ENCODE measurements at regions not wholly inside any gene's neighbourhood (a gene's known extent, or its start where the extent isn't known, plus 50 kb on each side); places are given as distances from the start of the nearest gene placed in this dataset.

DNA sequence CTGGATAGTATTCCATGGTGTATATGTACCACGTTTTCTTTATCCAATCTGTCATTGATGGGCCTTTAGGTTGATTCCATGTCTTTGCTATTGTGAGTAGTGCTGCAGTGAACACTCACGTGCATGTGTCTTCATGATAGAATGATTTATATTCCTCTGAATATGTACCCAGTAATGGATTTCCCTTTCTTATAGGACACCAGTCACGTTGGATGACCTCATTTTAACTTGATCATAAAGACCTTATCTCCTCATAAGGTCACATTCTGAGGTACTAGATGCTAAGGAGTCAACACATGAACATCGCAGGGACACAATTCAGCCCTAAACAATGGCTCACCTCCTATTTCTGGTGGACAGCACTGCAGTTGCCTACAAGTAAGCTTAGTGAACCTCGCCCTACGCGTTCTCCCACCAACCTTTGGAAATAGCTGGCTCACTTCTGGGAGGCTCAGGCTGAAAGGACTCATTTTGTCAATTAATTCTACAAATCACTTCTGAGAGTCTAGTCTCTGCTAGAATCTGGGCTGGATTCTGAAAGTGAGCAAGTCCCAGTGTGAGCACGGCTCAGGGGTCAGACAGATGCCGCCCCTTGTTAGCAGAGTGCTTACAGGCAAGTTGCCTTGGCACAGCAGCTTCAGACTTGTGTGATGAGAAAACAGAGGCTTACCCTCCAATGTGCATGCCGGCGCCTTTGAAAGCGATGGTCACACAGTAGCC lies 183.8 kb upstream of the GSC start:
- no peak for DNase-seq

GRCh38 chr14:94952097-94952496 lies 182.2 kb upstream of the GSC start:
- DNase-seq: no peak

- no peak for DNase-seq
These were observed 176.3 kb upstream of the GSC start for GRCh38 chr14:94946244-94946643.

DNA sequence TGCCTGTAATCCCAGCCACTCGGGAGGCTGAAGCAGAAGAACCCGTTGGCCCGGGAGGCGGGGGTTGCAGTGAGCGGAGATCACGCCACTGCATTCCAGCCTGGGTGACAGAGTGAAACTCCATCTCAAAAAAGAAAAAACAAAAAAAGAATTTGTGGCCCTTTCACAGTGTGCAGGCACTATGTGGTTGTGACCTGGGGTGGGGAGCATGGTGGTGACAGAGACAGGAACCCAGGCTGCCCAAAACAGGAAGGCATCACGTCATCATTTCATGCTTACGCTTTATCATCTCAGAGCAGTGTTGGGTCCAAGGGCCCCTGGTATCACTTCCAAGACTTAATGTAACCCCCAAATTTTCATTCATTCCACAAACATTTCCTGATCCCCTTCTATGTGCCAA lies 175.7 kb upstream of the GSC start:
- DNase-seq: no peak

DNA sequence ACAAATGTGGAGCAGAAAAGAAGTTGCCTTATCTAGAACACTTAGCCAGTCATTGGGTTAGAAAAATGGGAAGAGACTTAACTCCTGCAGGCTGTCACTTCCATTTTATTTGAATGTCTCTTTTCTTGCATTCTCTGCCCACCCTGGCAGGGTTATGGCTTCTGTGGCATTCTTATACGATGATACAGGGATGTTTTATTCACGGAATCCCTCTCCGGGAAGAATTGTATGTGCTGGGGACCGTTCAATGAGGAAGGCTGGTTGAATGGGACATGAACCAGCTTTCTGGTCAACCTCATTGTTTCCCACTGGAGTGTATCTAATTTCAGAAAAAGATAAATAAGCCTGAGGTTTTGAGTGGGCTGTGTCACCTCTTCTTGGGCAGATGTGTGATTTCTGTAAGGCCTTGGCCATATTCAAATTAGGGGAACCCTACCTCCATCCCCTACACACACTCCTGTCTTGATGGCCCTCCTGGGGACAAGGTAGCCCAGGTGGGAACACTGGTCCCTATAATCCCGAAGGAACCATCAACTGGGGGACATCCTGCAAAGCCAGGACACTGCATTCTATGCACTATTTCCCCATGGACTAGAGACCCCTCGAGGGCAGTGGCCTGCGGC lies 174.8 kb upstream of the GSC start:
- DNase-seq: no peak

DNA sequence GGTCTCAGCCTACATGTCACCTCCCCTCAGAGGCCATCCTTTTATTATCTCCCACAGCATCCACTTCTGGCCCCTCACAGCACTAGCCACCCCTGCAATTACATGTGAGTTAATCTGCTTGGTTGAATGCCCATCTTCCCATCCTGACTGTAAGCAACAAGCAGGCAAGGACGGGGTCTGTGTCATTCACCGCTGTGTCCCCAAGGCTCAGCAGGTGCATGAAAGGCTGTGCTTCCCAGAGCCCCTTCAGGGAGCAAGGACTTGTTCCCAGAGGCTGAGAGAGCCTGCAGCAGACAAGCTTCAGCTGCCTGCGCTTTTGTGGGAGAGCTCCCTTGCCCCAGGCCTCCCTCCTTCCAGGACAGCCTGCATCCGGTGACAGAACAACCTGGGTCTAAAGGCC lies 172.7 kb upstream of the GSC start:
- DNase-seq: no peak

GRCh38 chr14:94941311-94941710 lies 171.4 kb upstream of the GSC start:
- DNase-seq: no peak

GRCh38 chr14:94940263-94940993 lies 170.5 kb upstream of the GSC start:
- no peak for DNase-seq

- DNase-seq: no peak
These were observed 168.1 kb upstream of the GSC start for GRCh38 chr14:94938016-94938415.

DNA sequence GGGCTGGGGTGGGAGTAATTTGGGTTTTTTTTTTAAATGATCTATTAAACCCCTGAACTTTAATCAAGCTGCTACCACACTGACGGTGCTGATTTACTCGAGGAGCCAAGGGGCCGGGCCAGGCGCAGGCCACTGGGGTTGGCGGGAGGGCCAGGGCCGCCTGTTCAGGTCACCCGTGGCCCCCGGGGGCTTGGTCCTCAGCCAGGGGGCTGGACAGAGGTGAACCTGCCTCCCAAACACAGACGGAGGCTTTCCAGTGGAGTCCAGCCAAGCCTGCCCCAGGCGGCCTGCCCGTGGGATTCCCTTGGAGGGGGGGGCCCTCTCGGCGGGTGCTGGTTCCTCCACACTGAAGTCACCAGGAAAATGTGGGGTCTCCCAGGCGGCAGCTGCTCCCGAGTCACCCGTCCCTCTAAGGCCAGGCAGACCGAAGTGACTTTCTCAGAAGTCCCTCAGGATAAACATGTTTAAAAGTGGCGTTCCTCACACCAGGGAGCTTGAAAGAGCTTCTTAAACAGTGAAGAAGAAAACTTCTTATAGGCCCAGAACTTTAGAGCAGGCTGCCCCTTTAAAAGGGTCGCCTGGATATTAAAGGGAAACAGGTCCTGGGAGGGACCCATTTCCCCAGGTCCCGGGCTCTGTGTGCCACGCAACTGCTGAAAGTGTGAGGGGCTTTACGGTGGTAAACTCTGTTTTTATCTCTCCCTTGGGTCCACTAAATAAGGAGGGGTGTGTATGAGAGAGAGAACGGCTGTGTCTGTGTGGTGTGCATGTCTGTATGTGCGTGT lies 167.2 kb upstream of the GSC start:
- DNase-seq: peak; percentile 73

DNA sequence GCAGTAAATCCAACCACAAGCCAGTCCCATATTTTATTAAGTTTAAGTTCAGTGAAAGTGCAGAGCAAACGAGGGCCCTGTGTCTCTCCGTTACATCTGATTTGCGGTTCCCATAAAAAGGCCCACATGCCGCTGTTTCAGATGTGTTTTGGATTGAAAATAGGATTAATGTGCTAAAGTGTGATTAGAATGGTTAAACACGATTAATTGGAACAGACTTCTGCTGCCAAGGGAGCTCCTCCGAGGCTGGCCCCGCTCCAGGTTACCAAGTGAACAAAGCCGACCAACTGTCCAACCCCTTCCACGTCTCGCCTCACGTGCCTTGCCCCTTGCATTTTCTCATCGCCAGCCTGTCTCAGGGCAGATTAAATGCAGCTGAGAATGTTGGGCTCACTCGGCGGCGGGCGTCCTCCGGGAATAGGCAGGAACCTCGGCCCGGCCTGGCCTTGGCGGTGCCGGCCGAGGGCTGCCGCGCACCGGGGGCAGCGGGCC lies 166.5 kb upstream of the GSC start:
- DNase-seq: peak; percentile 90

DNA sequence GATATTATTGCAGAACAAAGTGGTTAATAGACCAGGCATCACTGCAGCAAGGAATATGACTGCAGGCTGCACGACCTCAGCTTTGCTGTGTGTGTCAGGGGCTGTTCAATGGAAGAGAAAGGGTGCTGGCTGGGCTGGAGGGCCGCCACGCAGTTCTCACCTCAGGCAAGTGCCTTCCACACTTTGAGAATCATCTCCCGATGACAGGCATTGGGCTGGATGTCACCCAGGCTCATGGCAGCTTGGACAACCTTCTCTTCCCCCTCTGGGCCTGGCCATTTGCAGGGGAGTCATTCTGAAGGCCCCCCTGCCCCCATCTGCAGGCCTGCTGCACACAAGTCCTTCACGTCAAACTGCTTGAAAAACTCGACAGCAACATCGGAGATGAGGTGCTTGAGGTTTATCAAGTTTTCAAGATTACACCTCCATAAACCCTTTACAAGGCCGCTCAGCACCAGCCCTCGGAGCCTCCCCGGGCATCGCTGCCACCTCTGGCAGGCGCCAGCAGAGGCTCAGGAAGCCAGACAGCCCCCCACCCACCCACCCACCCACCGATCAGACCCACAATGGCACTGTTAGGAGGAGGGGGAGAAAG lies 165.9 kb upstream of the GSC start:
- DNase-seq: no peak

- no peak for DNase-seq
These were observed 164.4 kb upstream of the GSC start for GRCh38 chr14:94934276-94934810.

GRCh38 chr14:94933486-94933885 lies 163.6 kb upstream of the GSC start:
- no peak for DNase-seq

DNA sequence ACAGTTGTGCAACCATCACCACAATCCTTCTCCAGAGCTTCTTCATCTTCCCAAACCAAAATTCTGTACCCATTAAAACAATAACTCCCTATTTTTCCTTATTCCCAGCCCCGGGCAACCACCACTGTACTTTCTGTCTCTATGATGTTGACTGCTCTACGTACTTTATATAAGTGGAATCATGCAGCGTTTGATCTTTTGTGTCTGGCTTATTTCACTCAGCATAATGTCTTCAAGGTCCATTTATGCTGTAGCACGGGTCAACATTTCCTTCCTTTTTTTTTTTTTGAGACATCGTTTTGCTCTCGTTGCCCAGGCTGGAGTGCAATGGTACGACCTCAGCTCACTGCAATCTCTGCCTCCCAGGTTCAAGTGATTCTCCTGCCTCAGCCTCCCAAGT lies 162.7 kb upstream of the GSC start:
- DNase-seq: no peak

GRCh38 chr14:94930690-94931089 lies 160.8 kb upstream of the GSC start:
- DNase-seq: no peak

- DNase-seq: no peak
These were observed 159.4 kb upstream of the GSC start for GRCh38 chr14:94929354-94929753.

GRCh38 chr14:94926176-94926575 lies 156.3 kb upstream of the GSC start:
- DNase-seq: no peak

DNA sequence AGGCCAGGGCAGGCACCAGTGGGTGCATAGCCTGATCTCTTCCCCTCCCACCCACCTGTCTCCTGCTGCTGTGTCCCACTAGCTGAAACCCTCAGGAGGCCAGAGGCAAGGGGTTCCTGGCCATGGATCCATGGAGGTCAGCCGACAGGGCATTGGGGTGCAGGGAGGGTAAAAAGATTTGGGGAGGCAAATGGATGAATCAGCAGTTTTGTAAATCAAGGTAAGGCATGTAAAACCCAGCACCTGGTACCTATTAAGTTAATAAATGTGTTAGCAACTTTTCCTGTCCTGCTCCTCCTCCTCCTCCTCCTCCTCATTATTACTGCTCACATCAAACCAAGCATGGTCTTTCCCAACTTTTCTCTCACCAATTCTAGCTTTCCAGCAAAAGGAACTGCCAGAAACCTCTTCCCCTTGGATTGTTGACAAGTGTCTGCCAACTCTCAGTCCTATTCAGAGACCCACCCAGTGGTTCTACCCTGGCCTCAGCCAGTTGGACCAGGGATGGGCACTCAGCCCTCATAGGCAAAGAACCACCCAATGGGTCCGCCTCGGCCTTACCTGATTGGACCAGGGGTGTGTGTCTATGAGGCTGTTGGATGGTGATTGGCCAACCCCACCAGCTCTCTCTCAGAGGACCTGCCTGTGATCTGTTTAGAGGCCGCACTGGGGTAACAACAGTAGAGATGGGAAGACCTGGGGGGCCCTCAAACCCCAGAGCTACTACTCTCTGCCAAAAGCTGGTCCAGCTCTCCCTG lies 155.7 kb upstream of the GSC start:
- no peak for DNase-seq

DNA sequence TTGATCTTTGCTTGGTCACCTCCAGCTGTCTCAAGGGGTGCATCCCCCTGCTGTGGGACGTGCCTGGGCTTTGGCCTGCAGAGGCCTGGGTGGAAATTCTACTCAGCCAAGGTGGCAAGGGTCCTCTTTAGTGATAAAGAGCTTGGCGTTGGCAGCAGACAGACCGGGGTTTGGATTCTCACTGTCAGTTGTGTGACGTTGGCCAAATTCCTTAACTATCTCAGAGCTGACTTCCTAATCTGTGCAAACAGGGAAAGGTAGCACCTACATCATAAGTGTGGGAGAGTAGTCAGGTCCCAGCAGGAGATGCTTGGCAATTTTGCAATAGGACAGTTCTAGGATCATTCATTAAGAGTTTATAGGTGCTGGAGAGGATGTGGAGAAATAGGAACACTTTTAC lies 154.3 kb upstream of the GSC start:
- no peak for DNase-seq

GRCh38 chr14:94923786-94924185 lies 153.9 kb upstream of the GSC start:
- no peak for DNase-seq

Measured in femur (tissue), 1 donor.